GM19324 (cell line): ENCODE measurements at regions not wholly inside any gene's neighbourhood (a gene's known extent, or its start where the extent isn't known, plus 50 kb on each side); places are given as distances from the start of the nearest gene placed in this dataset.

Experiments
- ATAC-seq: cut with Tn5 transposase; IDR thresholded peaks from one replicate; pipeline ENCODE4 v1.9.1; 2021; ENCODE audit warnings: mild to moderate bottlenecking, moderate library complexity; ENCODE audit not compliant: unreplicated experiment, low FRiP score

DNA sequence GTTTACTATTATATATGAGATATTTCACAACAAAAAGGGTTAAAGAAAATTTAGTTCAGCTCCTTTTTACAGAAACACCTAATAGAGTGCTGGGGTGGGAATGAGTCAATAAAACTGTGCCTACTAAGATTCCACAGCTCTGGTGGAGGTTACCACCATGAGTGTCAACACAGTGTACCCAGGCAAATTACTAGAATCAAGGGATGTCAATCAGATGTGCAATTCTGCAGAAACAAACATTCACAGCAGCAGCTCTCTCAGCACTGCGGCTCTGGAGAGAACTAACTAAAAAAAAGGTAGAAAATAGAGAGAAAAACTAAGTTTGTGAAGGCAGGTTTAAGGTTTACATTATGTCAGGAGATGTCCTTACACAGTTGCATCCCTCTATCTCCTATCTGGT, 1313.0 kb downstream of the MAT2B start:
- no peak for ATAC-seq

- no peak for ATAC-seq
These were observed 1319.3 kb downstream of the MAT2B start for GRCh38 chr5:164824671-164825070.

- no peak for ATAC-seq
These were observed 1327.1 kb downstream of the MAT2B start for GRCh38 chr5:164832516-164832915.

- no peak for ATAC-seq
These were observed 1338.9 kb downstream of the MAT2B start for GRCh38 chr5:164844348-164844747.

GRCh38 chr5:164860896-164861295, 1355.5 kb downstream of the MAT2B start:
- ATAC-seq: no peak

GRCh38 chr5:164861610-164862009, 1356.2 kb downstream of the MAT2B start:
- no peak for ATAC-seq

GRCh38 chr5:164868761-164869160, 1363.3 kb downstream of the MAT2B start:
- ATAC-seq: peak; percentile 80

DNA sequence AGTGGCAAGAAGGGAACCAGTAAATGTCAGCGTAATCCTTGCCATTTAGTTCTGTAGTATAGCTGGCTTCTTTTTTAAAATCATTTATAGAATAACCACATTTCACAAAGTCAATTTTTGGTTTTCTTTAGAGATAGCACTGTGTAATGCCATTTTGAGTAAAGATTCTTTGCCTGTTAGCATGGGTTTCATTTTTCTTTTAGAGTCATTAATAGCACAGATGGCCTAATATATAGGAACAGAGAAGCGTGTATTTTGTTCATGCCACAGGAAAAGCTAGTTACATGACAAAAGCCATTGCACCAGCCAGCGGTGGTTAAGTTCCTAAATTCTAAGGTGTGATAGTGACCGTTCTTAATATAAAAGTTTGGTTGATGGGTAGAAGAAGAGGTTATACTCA, 1363.9 kb downstream of the MAT2B start:
- peak; percentile 71 for ATAC-seq

DNA sequence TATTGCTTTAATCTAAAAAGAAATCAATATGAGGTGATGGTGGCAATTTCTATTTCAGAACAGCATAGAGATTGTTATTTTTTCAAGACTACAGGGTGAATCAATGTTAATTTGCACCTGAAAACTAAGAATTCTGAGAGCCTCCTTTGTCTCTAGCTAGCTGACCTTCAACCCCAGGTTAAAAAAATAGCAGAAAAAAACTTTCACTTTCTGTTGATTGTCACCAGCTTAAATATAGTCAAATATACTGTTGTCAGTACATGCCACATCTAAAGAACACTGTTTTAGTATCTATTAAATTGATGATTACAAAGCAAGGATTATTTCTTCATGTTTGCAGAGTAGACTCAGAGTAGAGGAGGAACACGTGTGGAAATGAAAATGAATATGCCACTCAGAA, 1371.4 kb downstream of the MAT2B start:
- no peak for ATAC-seq

GRCh38 chr5:164881442-164881841, 1376.0 kb downstream of the MAT2B start:
- no peak for ATAC-seq

DNA sequence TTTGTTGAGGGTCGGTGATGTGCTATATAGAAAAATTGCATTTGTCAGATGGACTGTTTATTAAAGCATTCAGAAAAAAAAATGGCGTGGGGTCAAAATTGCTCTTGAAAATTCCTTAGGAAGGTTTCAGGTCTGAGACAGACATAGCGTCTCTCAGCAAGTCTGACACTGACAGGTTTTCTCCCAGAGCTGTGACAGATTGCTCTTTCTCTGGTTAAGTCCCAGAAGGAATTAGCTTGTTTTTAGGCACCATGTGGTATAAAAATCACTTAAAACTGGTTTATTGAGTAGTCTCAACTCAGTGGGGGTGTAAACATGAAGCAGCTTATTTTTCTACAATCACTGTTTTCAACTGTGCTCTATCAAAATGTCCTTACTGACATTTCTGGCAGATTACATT, 1379.8 kb downstream of the MAT2B start:
- ATAC-seq: no peak

GRCh38 chr5:164893071-164893470, 1387.7 kb downstream of the MAT2B start:
- ATAC-seq: no peak

GRCh38 chr5:164898705-164899104, 1393.3 kb downstream of the MAT2B start:
- no peak for ATAC-seq

- ATAC-seq: no peak
These were observed 1404.3 kb downstream of the MAT2B start for GRCh38 chr5:164909673-164910072.

DNA sequence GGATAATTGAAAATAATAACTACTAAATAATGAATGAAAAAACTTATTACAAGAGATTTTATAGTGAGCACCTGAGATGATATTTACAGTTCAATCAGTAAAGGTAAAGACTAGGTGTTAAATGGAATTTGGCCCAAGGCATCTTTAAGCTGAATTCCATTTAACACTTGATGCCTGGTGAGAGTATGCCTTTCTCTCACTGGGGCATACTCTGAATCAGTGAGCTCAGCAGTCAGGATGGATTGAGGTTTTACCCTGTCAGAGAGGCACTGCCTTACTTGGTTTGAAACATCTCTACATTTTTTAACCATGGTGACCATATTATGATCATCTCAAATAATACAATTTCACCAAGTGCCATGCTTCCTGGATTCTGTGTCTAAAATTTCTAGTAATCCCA, 1416.3 kb downstream of the MAT2B start:
- ATAC-seq: no peak

- no peak for ATAC-seq
These were observed 1428.6 kb downstream of the MAT2B start for GRCh38 chr5:164934039-164934438.

DNA sequence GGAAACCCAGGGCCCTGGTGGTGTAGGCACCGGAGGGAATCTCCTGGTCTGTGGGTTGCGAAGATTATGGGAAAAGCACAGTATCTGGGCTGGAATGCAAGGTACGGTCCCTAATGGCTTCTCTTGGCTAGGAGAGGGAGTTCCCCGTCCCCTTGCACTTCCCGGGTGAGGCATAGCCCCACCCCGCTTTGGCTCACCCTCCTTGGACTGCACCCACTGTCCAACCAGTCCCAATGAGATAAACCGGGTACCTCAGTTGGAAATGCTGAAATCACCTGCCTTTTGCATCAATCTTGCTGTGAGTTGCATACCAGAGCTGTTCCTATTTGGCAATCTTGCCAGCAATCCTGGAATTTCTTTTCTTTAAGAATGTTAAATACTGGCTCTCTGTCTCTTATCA, 1429.1 kb downstream of the MAT2B start:
- ATAC-seq: no peak

GRCh38 chr5:164941132-164941531, 1435.7 kb downstream of the MAT2B start:
- ATAC-seq: no peak

DNA sequence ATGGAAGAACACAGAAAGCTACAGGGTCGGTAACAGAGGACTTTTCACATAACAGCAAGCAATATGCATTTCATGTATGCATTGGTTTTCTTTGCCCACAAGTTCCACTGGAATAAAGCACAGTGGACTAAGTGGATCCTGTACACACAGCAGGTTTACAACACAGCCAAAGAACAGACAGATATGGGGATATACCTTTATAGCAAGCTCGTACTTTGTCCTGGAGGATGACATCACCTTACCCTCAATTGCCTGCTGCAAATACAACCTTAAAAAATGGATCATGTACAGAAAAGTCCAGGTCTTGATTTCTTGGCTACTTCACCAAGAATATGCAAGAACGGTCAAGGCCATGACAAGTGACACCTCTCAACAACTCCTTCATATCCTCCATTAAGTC, 1445.5 kb downstream of the MAT2B start:
- no peak for ATAC-seq

DNA sequence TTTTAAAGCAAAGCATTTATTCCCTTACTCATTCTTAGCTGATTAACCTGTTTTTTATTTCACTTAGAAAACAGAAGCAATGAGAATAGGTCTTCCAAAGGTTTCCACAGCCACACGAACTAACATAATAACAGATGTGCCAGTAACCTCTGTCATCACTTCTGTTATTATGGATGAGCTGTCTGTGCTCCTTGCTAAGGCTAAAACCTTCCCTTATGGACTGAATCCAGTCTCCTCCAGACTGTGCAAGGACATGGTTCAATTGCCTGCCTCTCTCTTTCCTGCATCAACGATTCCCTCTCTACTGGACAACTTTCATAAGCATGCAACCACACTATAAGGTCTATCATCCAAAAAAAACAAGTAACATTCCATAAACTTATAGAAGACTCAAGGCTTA, 1446.2 kb downstream of the MAT2B start:
- ATAC-seq: no peak

- ATAC-seq: no peak
These were observed 1453.3 kb downstream of the MAT2B start for GRCh38 chr5:164958688-164959087.

DNA sequence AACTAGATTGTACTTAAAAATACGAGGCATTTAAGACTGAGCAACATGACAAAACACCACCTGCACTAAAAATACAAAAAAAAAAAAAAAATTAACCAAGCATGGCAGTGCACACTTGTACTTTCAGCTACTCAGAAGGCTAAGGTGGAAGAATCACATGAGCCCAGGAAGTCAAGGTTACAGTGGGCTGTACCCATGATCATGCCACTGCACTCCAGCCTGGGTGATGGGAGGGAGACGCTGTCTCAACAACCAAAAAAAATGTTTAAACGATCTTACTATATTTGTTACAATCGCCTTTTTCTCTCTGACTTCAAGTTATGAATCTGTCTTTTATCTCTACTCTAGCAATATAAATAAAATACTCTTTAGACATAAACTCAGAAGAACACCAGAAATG, 1454.3 kb downstream of the MAT2B start:
- ATAC-seq: no peak

DNA sequence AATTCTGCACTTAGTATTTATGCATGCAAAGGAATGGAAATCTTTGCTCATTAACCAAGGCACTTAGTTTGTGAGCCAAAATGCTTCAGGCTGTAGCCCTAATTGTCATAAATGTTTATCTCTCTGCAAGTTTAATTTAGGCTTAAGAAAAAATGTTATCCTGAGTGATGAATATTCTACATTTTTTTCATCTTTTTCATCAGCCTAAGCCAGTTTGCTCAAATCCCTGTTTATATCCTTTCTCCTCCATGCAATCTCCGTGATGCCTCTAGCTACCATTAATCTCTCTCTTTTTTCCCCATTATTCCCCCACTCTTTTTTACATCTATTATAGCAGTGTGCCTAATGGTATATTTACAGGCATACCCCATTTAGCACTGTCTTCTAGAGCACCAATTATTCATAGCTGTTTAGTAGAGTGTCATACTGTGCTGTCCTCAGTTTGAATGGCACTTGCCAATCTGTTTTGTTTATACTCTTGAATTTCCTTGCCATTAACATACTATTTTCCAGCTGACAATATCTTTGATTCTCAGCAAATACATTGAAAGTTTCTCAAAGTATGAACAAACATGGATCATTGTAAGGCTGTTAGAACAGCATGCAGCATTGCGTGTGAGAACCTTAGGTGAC, 1457.0 kb downstream of the MAT2B start:
- no peak for ATAC-seq
